ENCODE measurements at regions not wholly inside any gene's neighbourhood (a gene's known extent, or its start where the extent isn't known, plus 50 kb on each side); places are given as distances from the start of the nearest gene placed in this dataset.

- TF ChIP-seq CTCF (IDR thresholded peaks at IDR 0.05) = no peak
- no peak for TF ChIP-seq POLR2AphosphoS5 (IDR thresholded peaks at IDR 0.05; ENCODE audit: insufficient read depth in 1 of 2, low read depth in 1 of 2)
- no peak for TF ChIP-seq POLR2A (IDR thresholded peaks at IDR 0.05)
- H3K36me3 ChIP-seq = no peaks in the 10 kb centered on the region
- no peak for DNase-seq (ENCODE audit: extremely low spot score in 2 of 2)
- intact Hi-C loops (cut with DNase I) = no loop called here
- no peak overlapping the region for H3K4me3 ChIP-seq
- no peaks in the 10 kb centered on the region for H3K27me3 ChIP-seq
- no peak overlapping the region for H3K27ac ChIP-seq
- no peaks in the 10 kb centered on the region for H3K4me1 ChIP-seq
- no peaks in the 10 kb centered on the region for H3K9me3 ChIP-seq
These were observed 734.5 kb upstream of the LRRN3 start for GRCh38 chr7:110356438-110356837.

- H3K27ac ChIP-seq = no peak overlapping the region
These were observed 732.9 kb upstream of the LRRN3 start for GRCh38 chr7:110358028-110358427.

GRCh38 chr7:110371709-110372108 lies 719.2 kb upstream of the LRRN3 start:
- intact Hi-C loops (cut with DNase I) = no loop called here
- no peak for DNase-seq (ENCODE audit: extremely low spot score in 2 of 2)
- H3K9me3 ChIP-seq = no peaks in the 10 kb centered on the region
- no peaks in the 10 kb centered on the region for H3K4me1 ChIP-seq
- no peak overlapping the region for H3K27ac ChIP-seq
- no peak overlapping the region for H3K4me3 ChIP-seq
- TF ChIP-seq CTCF (IDR thresholded peaks at IDR 0.05) (no peak), POLR2A (IDR thresholded peaks at IDR 0.05) (no peak), POLR2AphosphoS5 (IDR thresholded peaks at IDR 0.05; ENCODE audit: insufficient read depth in 1 of 2, low read depth in 1 of 2) (no peak)
- no peaks in the 10 kb centered on the region for H3K36me3 ChIP-seq
- no peaks in the 10 kb centered on the region for H3K27me3 ChIP-seq

More at GRCh38 chr7:110358028-110358427, 732.9 kb upstream of the LRRN3 start:
- H3K36me3 ChIP-seq = no peaks in the 10 kb centered on the region
- no peaks in the 10 kb centered on the region for H3K27me3 ChIP-seq
- DNase-seq (ENCODE audit: extremely low spot score in 2 of 2) = no peak
- intact Hi-C loops (cut with DNase I) = no loop called here
- TF ChIP-seq POLR2AphosphoS5 (IDR thresholded peaks at IDR 0.05; ENCODE audit: insufficient read depth in 1 of 2, low read depth in 1 of 2) = no peak
- TF ChIP-seq POLR2A (IDR thresholded peaks at IDR 0.05) = no peak
- TF ChIP-seq CTCF (IDR thresholded peaks at IDR 0.05) = no peak
- H3K4me1 ChIP-seq = no peaks in the 10 kb centered on the region
- no peak overlapping the region for H3K4me3 ChIP-seq
- no peaks in the 10 kb centered on the region for H3K9me3 ChIP-seq

GRCh38 chr7:110372685-110373084 lies 718.2 kb upstream of the LRRN3 start:
- Histone ChIP-seq H3K4me1 (no peaks in the 10 kb centered on the region), H3K36me3 (no peaks in the 10 kb centered on the region), H3K9me3 (no peaks in the 10 kb centered on the region), H3K27me3 (no peaks in the 10 kb centered on the region), H3K27ac (no peak overlapping the region), H3K4me3 (no peak overlapping the region)
- intact Hi-C loops (cut with DNase I) = no loop called here
- TF ChIP-seq CTCF (IDR thresholded peaks at IDR 0.05) (no peak), POLR2AphosphoS5 (IDR thresholded peaks at IDR 0.05; ENCODE audit: insufficient read depth in 1 of 2, low read depth in 1 of 2) (no peak), POLR2A (IDR thresholded peaks at IDR 0.05) (no peak)
- no peak for DNase-seq (ENCODE audit: extremely low spot score in 2 of 2)

- Histone ChIP-seq H3K27me3 (no peaks in the 10 kb centered on the region), H3K9me3 (no peaks in the 10 kb centered on the region), H3K27ac (no peak overlapping the region), H3K36me3 (no peaks in the 10 kb centered on the region), H3K4me1 (no peaks in the 10 kb centered on the region), H3K4me3 (no peak overlapping the region)
- DNase-seq (ENCODE audit: extremely low spot score in 2 of 2) = no peak
- intact Hi-C loops (cut with DNase I) = no loop called here
- TF ChIP-seq CTCF (IDR thresholded peaks at IDR 0.05) (no peak), POLR2AphosphoS5 (IDR thresholded peaks at IDR 0.05; ENCODE audit: insufficient read depth in 1 of 2, low read depth in 1 of 2) (no peak), POLR2A (IDR thresholded peaks at IDR 0.05) (no peak)
These were observed 717.5 kb upstream of the LRRN3 start for GRCh38 chr7:110373416-110373815.
